ENCODE measurements at regions not wholly inside any gene's neighbourhood (a gene's known extent, or its start where the extent isn't known, plus 50 kb on each side); places are given as distances from the start of the nearest gene placed in this dataset.

DNA sequence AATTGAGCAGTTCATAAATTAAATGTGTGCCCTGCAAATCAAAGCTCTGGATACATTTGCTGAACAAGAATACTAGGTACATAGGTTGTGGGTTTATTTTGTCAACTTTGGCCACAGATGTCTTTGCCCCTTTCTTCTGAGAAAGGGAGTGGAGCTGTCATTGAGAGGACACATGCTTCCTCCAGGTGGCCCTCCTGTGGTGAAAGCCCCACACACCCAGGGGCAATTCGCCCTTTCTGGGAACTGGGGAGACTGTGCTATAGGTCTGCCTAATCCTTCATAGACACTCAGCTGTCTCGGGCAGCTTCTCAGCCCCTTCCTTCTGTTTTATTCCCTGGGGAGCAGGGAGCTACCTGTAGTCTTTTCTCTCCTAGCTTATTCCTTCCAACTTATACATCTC, 605.7 kb upstream of the DPP6 start:
- Mint-ChIP-seq H3K36me3 (peaks cover 48% of the 10 kb centered on the region), H3K4me3 (no peak overlapping the region), H3K27me3 (ENCODE audit: low read depth) (peaks cover 4% of the 10 kb centered on the region; the same call in 1 of the 2 replicates), H3K9me3 (peaks cover 11% of the 10 kb centered on the region), H3K4me1 (no peaks in the 10 kb centered on the region), H3K27ac (no peak overlapping the region)
- CTCF ChIA-PET: no interaction called here
- TF ChIP-seq ZNF423 (CRISPR knock-in tag; IDR thresholded peaks at IDR 0.05) (no peak), MYBL2 (CRISPR knock-in tag; IDR thresholded peaks at IDR 0.05) (no peak), TCF7 (CRISPR knock-in tag; IDR thresholded peaks at IDR 0.05; ENCODE audit: low read depth) (no peak), CTCF (IDR thresholded peaks at IDR 0.05) (no peak), FOXK1 (CRISPR knock-in tag; IDR thresholded peaks at IDR 0.05) (no peak), JAZF1 (CRISPR knock-in tag; IDR thresholded peaks at IDR 0.05) (no peak), MXD4 (CRISPR knock-in tag; IDR thresholded peaks at IDR 0.05; ENCODE audit: borderline replicate concordance) (no peak), KAT7 (CRISPR knock-in tag; IDR thresholded peaks at IDR 0.05; ENCODE audit: borderline replicate concordance) (no peak), GRHL2 (CRISPR knock-in tag; IDR thresholded peaks at IDR 0.05; ENCODE audit: insufficient replicate concordance, severe bottlenecking) (no peak), PRRX2 (CRISPR knock-in tag; IDR thresholded peaks at IDR 0.05) (no peak)
- TF ChIP-seq, protein P1, sequence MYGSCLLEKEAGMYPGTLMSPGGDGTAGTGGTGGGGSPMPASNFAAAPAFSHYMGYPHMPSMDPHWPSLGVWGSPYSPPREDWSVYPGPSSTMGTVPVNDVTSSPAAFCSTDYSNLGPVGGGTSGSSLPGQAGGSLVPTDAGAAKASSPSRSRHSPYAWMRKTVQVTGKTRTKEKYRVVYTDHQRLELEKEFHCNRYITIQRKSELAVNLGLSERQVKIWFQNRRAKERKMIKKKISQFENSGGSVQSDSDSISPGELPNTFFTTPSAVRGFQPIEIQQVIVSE (CRISPR knock-in tag; IDR thresholded peaks at IDR 0.05; ENCODE audit: borderline replicate concordance): no peak
- ATAC-seq (no peak), DNase-seq (ENCODE audit: low spot score) (no peak)
- POLR2A ChIA-PET: no interaction called here

- ATAC-seq: no peak
- H3K4me3 Mint-ChIP-seq: no peak overlapping the region
These were observed 605.2 kb upstream of the DPP6 start for GRCh38 chr7:153447011-153447410.

More at GRCh38 chr7:153447011-153447410, 605.2 kb upstream of the DPP6 start:
- no peak for TF ChIP-seq ELF4 (CRISPR knock-in tag; IDR thresholded peaks at IDR 0.05; ENCODE audit: low read depth)
- TF ChIP-seq CREB1 (CRISPR knock-in tag; IDR thresholded peaks at IDR 0.05): no peak
- no peak for TF ChIP-seq JUN (CRISPR knock-in tag; IDR thresholded peaks at IDR 0.05)
- TF ChIP-seq GRHL2 (CRISPR knock-in tag; IDR thresholded peaks at IDR 0.05; ENCODE audit: insufficient replicate concordance, severe bottlenecking): no peak
- no peak for TF ChIP-seq GABPB1 (CRISPR knock-in tag; IDR thresholded peaks at IDR 0.05)
- TF ChIP-seq NR2C2 (CRISPR knock-in tag; IDR thresholded peaks at IDR 0.05): no peak
- no peak for TF ChIP-seq ZNF263 (CRISPR knock-in tag; IDR thresholded peaks at IDR 0.05; ENCODE audit: low read depth)
- TF ChIP-seq SOX15 (CRISPR knock-in tag; IDR thresholded peaks at IDR 0.05): no peak
- no peak for TF ChIP-seq AFF4 (CRISPR knock-in tag; IDR thresholded peaks at IDR 0.05; ENCODE audit: borderline replicate concordance)
- TF ChIP-seq ZNF121 (CRISPR knock-in tag; IDR thresholded peaks at IDR 0.05): no peak
- TF ChIP-seq, protein P2, sequence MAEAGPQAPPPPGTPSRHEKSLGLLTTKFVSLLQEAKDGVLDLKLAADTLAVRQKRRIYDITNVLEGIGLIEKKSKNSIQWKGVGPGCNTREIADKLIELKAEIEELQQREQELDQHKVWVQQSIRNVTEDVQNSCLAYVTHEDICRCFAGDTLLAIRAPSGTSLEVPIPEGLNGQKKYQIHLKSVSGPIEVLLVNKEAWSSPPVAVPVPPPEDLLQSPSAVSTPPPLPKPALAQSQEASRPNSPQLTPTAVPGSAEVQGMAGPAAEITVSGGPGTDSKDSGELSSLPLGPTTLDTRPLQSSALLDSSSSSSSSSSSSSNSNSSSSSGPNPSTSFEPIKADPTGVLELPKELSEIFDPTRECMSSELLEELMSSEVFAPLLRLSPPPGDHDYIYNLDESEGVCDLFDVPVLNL (CRISPR knock-in tag; IDR thresholded peaks at IDR 0.05; ENCODE audit: borderline replicate concordance, low read depth): no peak
- no peak for DNase-seq (ENCODE audit: low spot score)
- H3K27me3 Mint-ChIP-seq (ENCODE audit: low read depth): peaks cover 6% of the 10 kb centered on the region; the same call in 1 of the 2 replicates
- peaks cover 50% of the 10 kb centered on the region for H3K36me3 Mint-ChIP-seq
- H3K9me3 Mint-ChIP-seq: peaks cover 16% of the 10 kb centered on the region
- no peaks in the 10 kb centered on the region for H3K4me1 Mint-ChIP-seq
- no peak overlapping the region for H3K27ac Mint-ChIP-seq
- CTCF ChIA-PET: no interaction called here
- POLR2A ChIA-PET: no interaction called here

Data from WTC11 (cell line).